H1 (cell line): ENCODE measurements at regions not wholly inside any gene's neighbourhood (a gene's known extent, or its start where the extent isn't known, plus 50 kb on each side); places are given as distances from the start of the nearest gene placed in this dataset.

Source experiments
- CTBP2 ChIP-seq: IDR thresholded peaks from 2 replicates; pipeline ENCODE4 v1.7.0; 2011; ENCODE audit warnings: borderline replicate concordance, mild to moderate bottlenecking, moderate library complexity, mixed read lengths, low read length; ENCODE audit not compliant: insufficient read depth, insufficient read length
- KDM1A ChIP-seq: fragments of 200-600, 300-600 bp; sonication (generic); IDR thresholded peaks from 2 replicates; pipeline ENCODE4 v1.7.1; 2016; ENCODE audit warnings: mild to moderate bottlenecking, low read length, borderline replicate concordance
- POU5F1 ChIP-seq: IDR thresholded peaks from 2 replicates; pipeline ENCODE4 v1.6.1; 2011; ENCODE audit warnings: low read depth, mild to moderate bottlenecking, low read length, moderate library complexity
- RFX5 ChIP-seq: IDR thresholded peaks from 2 replicates; pipeline ENCODE4 v1.6.1; 2011; ENCODE audit warnings: low read depth, low read length, improper control_type of control experiment, borderline replicate concordance
- SAP30 ChIP-seq: fragments of 300-600 bp; sonication (generic); IDR thresholded peaks from 2 replicates; pipeline ENCODE4 v1.7.1; 2012; ENCODE audit warnings: low read length, moderate library complexity, mild to moderate bottlenecking, inconsistent platforms; ENCODE audit not compliant: insufficient read depth, insufficient replicate concordance

DNA sequence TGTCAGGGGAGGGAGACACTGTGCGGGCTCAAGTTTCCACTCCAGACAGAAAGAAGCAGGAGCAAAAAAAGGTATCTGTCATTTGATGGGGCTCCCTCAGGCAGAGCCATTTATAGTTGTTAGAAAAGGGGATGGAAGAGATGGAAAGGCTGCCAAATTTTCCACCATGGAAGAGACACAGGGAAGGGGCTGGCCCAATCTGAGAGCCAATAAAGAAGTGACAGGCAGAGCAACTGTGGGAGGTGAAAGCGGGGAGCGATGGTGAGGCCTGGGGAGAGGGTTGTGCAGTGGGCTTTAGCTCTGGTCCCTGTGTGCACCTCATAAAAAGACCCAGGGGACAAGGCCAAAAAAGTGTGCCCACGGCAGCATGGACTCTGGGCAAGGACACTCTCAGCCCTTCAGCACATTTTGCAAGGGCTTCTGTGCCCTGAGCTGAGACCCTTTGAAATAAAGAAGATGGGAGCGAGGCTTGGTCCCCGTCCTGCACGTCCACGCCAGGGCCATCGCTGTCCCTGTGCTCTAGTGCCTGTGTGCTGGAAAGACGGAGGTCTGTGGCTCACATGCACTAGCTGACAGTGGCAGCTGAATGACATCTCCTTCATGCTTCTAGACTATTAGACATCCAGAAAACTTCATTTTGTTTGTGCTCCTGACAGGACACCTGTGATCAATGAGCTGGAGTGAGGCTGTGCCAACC lies 456.7 kb upstream of the HS6ST1 start (continued):
- TF ChIP-seq POU5F1 (no peak), CTBP2 (no peak), SAP30 (no peak), RFX5 (no peak), KDM1A (no peak)
- TF ChIP-seq, all 59 proteins: peak for 0
